Upper lobe of left lung (tissue), 4 donors: ENCODE measurements at regions not wholly inside any gene's neighbourhood (a gene's known extent, or its start where the extent isn't known, plus 50 kb on each side); places are given as distances from the start of the nearest gene placed in this dataset.

Experiments used
- EP300 ChIP-seq, 4 donors: sonication (generic); formaldehyde crosslinking; IDR thresholded peaks; one replicate each; pipeline ENCODE4 v1.5.1; 2017; ENCODE audit warnings: antibody characterized with exemption in 4 of 4, control low read depth in 2 of 4
- POLR2AphosphoS5 ChIP-seq, 2 donors: sonication (generic); formaldehyde crosslinking; IDR thresholded peaks; one replicate each; pipeline ENCODE4 v1.5.1; 2017; ENCODE audit warnings: antibody characterized with exemption in 2 of 2
- TF ChIP-seq, protein P1 (sequence below), 6 experiments: fragments of 450-650 bp in 4 of 6; fragments of 200-600 bp in 2 of 6; sonication (generic) in 2 of 6; IDR thresholded peaks; one replicate each; pipeline ENCODE4 v1.5.1; 2016 to 2019; ENCODE audit warnings: antibody characterized with exemption in 6 of 6

DNA sequence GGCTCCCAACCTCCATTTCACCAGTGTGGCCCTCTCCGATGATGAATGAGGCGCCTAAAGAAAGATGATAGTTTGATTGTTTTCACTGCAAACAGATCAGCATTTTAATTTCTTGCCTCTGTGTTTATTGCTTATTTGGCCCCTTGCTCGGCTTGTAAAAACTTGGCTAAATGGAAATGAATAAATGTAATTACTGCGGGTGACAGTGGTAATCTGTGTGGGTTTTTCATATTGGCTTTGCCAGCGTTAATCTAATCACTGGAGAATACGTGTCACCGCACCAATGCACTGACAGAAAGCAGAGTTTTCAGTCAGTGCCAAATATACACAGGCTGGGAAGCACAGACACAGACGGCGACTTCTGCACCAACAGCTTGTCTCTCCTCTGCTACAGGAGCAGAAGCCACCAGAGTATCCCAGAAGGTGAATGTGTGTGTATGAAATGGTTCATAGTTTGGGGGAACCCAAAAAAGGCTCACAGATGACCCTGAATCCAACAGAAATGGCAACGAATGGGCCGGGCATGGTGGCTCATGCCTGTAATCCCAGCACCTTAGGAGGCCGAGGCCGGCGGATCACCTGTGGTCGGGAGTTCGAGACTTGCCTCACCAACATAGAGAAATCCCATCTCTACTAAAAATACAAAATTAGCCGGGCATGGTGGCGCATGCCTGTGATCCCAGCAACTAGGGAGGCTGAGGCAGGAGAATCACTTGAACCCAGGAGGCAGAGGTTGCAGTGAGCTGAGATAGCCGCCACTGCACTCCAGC is 534.0 kb downstream of the PKHD1 start:
- TF ChIP-seq POLR2AphosphoS5 (IDR thresholded peaks at IDR 0.05) (no peak), EP300 (IDR thresholded peaks at IDR 0.05) (no peak)
- TF ChIP-seq, protein P1, sequence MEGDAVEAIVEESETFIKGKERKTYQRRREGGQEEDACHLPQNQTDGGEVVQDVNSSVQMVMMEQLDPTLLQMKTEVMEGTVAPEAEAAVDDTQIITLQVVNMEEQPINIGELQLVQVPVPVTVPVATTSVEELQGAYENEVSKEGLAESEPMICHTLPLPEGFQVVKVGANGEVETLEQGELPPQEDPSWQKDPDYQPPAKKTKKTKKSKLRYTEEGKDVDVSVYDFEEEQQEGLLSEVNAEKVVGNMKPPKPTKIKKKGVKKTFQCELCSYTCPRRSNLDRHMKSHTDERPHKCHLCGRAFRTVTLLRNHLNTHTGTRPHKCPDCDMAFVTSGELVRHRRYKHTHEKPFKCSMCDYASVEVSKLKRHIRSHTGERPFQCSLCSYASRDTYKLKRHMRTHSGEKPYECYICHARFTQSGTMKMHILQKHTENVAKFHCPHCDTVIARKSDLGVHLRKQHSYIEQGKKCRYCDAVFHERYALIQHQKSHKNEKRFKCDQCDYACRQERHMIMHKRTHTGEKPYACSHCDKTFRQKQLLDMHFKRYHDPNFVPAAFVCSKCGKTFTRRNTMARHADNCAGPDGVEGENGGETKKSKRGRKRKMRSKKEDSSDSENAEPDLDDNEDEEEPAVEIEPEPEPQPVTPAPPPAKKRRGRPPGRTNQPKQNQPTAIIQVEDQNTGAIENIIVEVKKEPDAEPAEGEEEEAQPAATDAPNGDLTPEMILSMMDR (IDR thresholded peaks at IDR 0.05), result no peak
